GM13976 (cell line): ENCODE measurements at regions not wholly inside any gene's neighbourhood (a gene's known extent, or its start where the extent isn't known, plus 50 kb on each side); places are given as distances from the start of the nearest gene placed in this dataset.

ENCODE experiments used
- DNase-seq: peaks from one replicate; pipeline ENCODE4 v3.0.0; 2012; ENCODE audit warnings: low spot score
- CTCF ChIP-seq: IDR thresholded peaks from 2 replicates; pipeline ENCODE4 v1.5.1; 2012; ENCODE audit warnings: borderline replicate concordance, mild to moderate bottlenecking; ENCODE audit not compliant: insufficient read depth; ENCODE audit errors: extremely low read depth, missing control alignments, control extremely low read depth
- in situ Hi-C: fragments of 300-500 bp; cut with MboI; formaldehyde crosslinking; loops from one replicate; pipeline ENCODE4 v1.12.0; 2022; ENCODE audit warnings: low sequenced_read_pairs, mixed read lengths, inconsistent platforms; ENCODE audit not compliant: unreplicated experiment

- in situ Hi-C loops = no loop called here
- no peak for TF ChIP-seq CTCF
- DNase-seq = no peak
Observed at GRCh38 chr13:107367258-107367657, 799.3 kb upstream of the ARGLU1 start.

- no peak for TF ChIP-seq CTCF
- in situ Hi-C loops = no loop called here
- DNase-seq = no peak
Observed at GRCh38 chr13:107365466-107366215, 797.7 kb upstream of the ARGLU1 start.

DNA sequence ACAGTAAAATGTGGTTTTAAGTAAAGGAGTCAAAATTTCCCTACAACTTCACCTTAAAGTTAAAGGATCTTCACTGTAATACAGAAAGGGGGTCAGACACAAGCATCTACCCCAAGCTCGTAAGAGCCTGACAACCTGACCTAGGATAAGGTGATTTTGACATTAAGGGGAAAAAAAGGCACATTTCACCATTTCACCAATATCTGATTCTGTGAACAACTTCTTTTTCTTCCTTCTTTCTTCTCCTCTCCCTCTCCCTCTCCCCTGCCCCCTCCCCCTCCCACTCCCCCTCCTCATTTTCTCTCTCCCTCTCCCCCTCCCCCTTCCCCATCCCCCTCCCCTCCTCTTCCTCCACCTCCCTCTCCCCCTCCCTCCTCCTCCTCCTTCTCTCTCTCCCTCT lies 796.7 kb upstream of the ARGLU1 start:
- no peak for TF ChIP-seq CTCF
- in situ Hi-C loops = no loop called here
- DNase-seq = no peak

DNA sequence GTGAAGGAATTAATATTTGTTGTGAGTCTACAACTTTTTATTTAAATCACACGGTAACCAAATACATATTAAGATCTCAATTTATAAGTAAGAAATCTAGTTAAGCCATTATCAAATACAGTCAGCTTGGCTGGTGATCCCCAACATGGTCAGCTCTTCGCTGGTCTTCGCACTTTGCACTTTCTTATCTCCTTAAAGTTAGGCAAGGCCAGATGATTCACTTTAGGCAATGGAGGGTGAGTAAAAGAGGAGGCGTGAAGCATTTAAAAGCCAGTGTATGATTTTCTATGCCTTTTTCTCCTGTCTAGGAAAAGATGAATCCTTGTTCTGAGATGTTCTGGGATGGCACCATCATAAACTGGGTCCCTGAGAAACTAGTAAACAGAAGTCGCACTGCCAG lies 793.7 kb upstream of the ARGLU1 start:
- in situ Hi-C loops = no loop called here
- no peak for DNase-seq
- TF ChIP-seq CTCF = no peak

DNA sequence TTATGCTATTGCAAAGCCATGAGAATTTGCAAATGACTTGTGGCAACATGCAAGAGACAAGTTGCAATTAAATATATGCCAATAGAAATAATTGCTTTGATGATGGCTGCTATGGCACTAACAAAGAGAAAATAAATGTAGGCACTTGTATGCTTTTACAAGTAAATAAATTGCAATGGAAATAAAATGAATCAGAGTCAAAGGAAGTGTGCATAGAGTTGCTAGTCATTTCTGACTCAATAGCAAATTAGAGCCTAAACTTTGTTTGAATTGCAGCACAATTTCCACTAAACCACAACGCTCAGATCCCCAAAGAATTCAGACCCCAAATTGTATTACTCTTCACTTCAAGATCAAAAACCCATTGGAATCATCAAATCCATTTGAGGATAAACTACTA lies 792.1 kb upstream of the ARGLU1 start:
- no peak for TF ChIP-seq CTCF
- no peak for DNase-seq
- in situ Hi-C loops = no loop called here

- in situ Hi-C loops = no loop called here
- TF ChIP-seq CTCF = no peak
- no peak for DNase-seq
Observed at GRCh38 chr13:107358866-107359265, 790.9 kb upstream of the ARGLU1 start.
